Fibroblast of villous mesenchyme (primary cell): ENCODE measurements at regions not wholly inside any gene's neighbourhood (a gene's known extent, or its start where the extent isn't known, plus 50 kb on each side); places are given as distances from the start of the nearest gene placed in this dataset.
A peak's percentile ranks its signal among the peaks of the same experiment; 100 is the strongest.

Source experiments
- DNase-seq: peaks from one replicate; pipeline ENCODE4 v3.0.0-alpha.2; 2010; ENCODE audit warnings: low read depth
- H3K4me3 ChIP-seq: 2 replicates; pipeline ENCODE4 v1.5.1; 2011; ENCODE audit warnings: low read depth, mild to moderate bottlenecking, low read length
- TF ChIP-seq, protein P1 (sequence below): IDR thresholded peaks from 2 replicates; pipeline ENCODE4 v1.5.1; 2012; ENCODE audit warnings: low read depth, mild to moderate bottlenecking, low read length; ENCODE audit not compliant: insufficient read depth

DNA sequence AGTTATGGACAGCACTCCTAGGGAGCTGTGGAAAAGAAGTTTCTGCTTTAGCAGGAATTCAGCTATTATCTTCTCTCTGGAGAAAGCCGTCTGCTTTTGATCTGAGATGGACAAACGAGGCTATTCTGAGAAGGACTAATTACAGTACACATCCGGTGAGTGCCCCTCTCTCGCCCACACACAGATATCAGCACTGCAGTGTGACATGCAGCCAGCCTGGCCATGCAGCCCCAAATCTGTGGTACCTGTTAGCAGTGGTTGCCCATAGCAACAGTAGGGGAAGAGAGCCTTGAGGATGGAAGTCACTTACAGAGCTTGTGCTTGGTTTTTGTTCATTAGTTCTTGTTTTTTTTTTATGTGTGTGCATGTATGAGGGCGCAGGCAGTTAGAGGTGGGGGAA is 73.9 kb upstream of the TRIB2 start:
- TF ChIP-seq, protein P1, sequence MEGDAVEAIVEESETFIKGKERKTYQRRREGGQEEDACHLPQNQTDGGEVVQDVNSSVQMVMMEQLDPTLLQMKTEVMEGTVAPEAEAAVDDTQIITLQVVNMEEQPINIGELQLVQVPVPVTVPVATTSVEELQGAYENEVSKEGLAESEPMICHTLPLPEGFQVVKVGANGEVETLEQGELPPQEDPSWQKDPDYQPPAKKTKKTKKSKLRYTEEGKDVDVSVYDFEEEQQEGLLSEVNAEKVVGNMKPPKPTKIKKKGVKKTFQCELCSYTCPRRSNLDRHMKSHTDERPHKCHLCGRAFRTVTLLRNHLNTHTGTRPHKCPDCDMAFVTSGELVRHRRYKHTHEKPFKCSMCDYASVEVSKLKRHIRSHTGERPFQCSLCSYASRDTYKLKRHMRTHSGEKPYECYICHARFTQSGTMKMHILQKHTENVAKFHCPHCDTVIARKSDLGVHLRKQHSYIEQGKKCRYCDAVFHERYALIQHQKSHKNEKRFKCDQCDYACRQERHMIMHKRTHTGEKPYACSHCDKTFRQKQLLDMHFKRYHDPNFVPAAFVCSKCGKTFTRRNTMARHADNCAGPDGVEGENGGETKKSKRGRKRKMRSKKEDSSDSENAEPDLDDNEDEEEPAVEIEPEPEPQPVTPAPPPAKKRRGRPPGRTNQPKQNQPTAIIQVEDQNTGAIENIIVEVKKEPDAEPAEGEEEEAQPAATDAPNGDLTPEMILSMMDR: no peak
- no peak for DNase-seq
- no peak overlapping the region for H3K4me3 ChIP-seq

DNA sequence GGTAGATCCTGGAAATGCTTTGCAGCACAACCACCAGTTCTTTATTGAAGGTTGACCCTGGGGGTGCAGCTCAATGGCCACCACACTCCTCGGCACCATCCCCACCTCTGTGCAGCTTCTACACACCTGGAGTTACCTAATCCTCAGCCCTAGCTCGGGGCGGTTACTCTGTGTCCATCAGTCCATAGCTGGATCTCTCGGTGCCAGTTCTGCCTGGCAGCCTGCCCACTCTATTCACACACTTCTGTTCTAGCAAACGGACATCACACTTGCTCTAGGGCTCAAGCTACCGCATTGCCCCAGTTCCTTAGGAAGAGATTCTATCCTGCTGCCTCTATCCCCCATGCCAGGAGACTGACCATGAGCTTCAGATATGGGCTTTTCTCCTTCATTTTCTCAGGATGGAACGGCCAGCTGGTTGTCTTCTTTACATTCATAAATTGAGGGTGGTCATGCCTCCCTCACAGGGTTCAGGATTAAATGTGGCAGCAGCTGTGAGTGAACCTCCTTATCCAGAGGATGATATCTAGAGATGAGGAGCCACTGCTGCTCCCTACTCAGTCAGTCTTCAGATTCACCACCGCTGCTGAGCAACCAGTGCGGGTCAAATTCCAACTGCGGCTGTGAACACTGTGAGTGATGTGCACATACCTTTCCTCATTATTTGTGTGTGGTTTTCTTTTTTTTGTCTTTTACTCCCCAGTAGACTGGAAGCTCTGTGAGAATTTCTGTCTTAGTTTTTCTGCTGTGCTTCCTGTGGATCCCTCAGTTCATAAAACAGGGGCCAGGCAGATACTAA is 66.9 kb upstream of the TRIB2 start:
- no peak overlapping the region for H3K4me3 ChIP-seq

DNA sequence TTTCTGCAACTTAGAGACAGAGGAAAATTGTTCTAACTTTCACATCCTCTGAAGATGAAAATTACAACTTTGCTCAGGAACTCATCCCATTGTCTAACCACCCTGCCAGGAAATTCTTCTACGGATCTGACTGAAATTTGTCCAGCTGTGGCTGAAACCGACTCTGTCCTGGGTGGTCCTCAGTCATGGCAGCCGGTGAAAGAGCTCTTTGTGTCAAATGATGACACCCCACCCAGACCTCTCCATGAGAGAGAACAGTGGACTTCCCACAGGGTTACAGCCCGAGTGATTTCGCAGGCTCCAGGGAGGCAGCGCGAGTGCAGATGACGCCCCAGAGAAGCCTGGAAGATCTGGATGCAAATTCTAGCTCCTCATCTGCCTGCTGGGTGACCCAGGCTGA is 65.1 kb upstream of the TRIB2 start:
- DNase-seq: no peak
- TF ChIP-seq, protein P1: no peak
- no peak overlapping the region for H3K4me3 ChIP-seq

More for the DNA sequence above, 66.9 kb upstream of the TRIB2 start:
- DNase-seq: no peak
- TF ChIP-seq, protein P1: no peak

DNA sequence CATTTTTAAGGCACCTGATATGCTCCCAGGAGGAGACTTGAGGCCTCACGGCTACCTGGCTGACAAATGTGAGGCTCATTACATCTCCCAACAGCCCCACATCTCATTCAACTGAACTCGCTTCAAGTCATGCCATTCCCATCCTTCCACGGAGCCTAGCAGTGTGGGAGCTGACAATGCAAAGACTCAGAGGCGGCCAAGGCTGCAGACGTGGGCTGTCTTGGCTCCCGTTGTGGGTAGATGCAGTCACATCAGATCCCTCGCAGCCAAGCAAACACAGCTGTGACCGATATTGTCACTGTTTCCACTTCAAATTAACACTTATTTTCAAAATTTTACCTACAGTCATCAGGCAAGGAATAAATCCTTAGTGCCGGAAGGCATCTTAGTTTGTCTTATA is 64.0 kb upstream of the TRIB2 start:
- TF ChIP-seq, protein P1: no peak
- H3K4me3 ChIP-seq: no peak overlapping the region
- no peak for DNase-seq

DNA sequence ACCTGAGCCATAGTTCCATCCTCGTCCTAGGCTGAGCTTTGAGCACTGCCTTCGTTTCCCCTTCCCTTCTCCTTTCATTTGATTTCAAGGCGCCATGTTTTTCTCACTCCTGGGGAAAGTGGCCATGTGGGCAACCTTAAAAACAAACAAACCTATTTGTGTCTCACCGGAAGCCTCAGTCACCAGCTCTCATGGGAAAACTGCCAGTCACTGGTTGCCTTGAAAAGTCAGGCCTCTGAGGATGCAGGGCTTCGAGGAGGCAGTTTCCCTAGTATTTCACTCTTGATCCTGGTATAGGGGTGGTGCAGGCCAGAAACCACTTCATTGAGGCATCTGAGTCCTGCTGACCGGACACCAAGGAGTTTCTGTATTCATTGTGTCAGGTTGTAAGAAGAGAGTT is 59.2 kb upstream of the TRIB2 start:
- DNase-seq: no peak
- H3K4me3 ChIP-seq: no peak overlapping the region
- TF ChIP-seq, protein P1: no peak

DNA sequence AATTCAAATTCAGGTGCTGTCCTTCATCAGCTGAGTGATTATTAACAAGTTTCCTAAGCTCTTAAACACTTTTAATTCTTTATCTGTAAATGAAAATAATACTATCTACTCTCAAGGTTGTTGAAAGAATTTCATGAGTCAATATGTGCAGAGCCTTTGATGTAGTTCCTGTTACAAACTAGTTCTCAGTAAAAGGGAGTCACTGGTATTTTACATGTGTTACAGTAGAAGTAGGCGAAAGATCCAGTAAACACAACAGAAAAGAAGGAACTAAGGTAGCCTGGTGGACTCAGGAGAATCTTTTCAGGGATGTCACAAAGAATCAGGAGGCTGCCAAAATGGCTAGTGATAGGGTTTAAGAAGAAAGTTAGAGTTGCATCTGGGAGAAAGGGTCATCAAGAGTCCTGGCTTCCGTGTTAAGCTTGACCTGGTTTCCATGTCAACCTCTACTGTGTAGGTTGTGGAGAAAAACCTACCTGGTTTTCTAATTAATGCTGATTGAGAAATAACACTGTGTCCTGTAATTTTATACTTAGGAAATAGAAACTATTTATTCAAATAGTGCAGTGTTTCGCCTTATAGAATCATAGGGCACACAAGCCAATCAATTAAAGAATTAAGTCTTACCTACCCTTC is 58.3 kb upstream of the TRIB2 start:
- H3K4me3 ChIP-seq: no peak overlapping the region
- TF ChIP-seq, protein P1: no peak
- no peak for DNase-seq

DNA sequence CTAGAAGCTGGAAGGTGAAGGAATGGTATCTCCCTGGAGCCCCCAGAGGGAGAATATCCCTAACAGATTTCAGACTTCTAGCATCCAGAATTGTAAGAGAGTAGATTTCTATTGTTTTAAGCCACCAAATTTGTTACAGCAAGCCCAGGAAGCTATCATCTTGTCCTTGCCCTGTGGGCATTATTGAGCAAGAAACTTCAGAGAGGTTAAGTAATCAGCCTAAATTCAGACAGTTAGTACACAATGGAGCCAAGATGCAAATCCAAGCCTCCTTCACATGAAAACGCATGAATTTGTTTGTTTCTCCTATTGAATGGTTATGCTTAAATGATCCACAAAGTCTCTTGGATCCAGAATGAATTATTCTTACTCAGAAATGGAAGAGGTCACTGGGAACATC is 55.2 kb upstream of the TRIB2 start:
- TF ChIP-seq, protein P1: no peak
- H3K4me3 ChIP-seq: no peak overlapping the region

More for the DNA sequence above, 55.2 kb upstream of the TRIB2 start:
- DNase-seq: peak; percentile 19
